ENCODE measurements at regions not wholly inside any gene's neighbourhood (a gene's known extent, or its start where the extent isn't known, plus 50 kb on each side); places are given as distances from the start of the nearest gene placed in this dataset.

GRCh38 chr1:171429137-171429536, 56.2 kb upstream of the PRRC2C start:
- no peak overlapping the region for H3K27ac ChIP-seq (ENCODE audit: low read depth, low read length)
- H3K9ac ChIP-seq (ENCODE audit: low read depth, low read length), result no peak overlapping the region
- peaks cover 30% of the 10 kb centered on the region for H3K9me3 ChIP-seq (ENCODE audit: control insufficient read depth, insufficient read depth, low read length)
- H3K36me3 ChIP-seq (ENCODE audit: control insufficient read depth, insufficient read depth, low read length), result no peaks in the 10 kb centered on the region
- no peaks in the 10 kb centered on the region for H3K27me3 ChIP-seq (ENCODE audit: control insufficient read depth, insufficient read depth, low read length)
- H3K4me3 ChIP-seq (ENCODE audit: low read depth, low read length), result no peak overlapping the region
- peaks cover 11% of the 10 kb centered on the region; the same call in 1 of the 2 replicates for H3K4me1 ChIP-seq (ENCODE audit: control insufficient read depth, insufficient read depth, low read length)

- peak overlapping the region; percentile 78 for H3K27ac ChIP-seq (ENCODE audit: low read depth, low read length)
- no peak overlapping the region for H3K9ac ChIP-seq (ENCODE audit: low read depth, low read length)
- no peaks in the 10 kb centered on the region for H3K27me3 ChIP-seq (ENCODE audit: control insufficient read depth, insufficient read depth, low read length)
- no peaks in the 10 kb centered on the region for H3K36me3 ChIP-seq (ENCODE audit: control insufficient read depth, insufficient read depth, low read length)
- peak overlapping the region; percentile 28; the same call in 1 of the 2 replicates for H3K4me3 ChIP-seq (ENCODE audit: low read depth, low read length)
- H3K4me1 ChIP-seq (ENCODE audit: control insufficient read depth, insufficient read depth, low read length), result peaks cover 9% of the 10 kb centered on the region; the same call in 1 of the 2 replicates
- H3K9me3 ChIP-seq (ENCODE audit: control insufficient read depth, insufficient read depth, low read length), result peaks cover 20% of the 10 kb centered on the region
Observed at GRCh38 chr1:171431994-171432393, 53.3 kb upstream of the PRRC2C start.

GRCh38 chr1:171432473-171432872, 52.9 kb upstream of the PRRC2C start:
- H3K27ac ChIP-seq (ENCODE audit: low read depth, low read length), result peak overlapping the region; percentile 65
- peaks cover 9% of the 10 kb centered on the region; the same call in 1 of the 2 replicates for H3K4me1 ChIP-seq (ENCODE audit: control insufficient read depth, insufficient read depth, low read length)
- H3K9me3 ChIP-seq (ENCODE audit: control insufficient read depth, insufficient read depth, low read length), result peaks cover 20% of the 10 kb centered on the region
- H3K27me3 ChIP-seq (ENCODE audit: control insufficient read depth, insufficient read depth, low read length), result no peaks in the 10 kb centered on the region
- no peak overlapping the region for H3K9ac ChIP-seq (ENCODE audit: low read depth, low read length)
- H3K36me3 ChIP-seq (ENCODE audit: control insufficient read depth, insufficient read depth, low read length), result no peaks in the 10 kb centered on the region
- peak overlapping the region; percentile 10; the same call in 1 of the 2 replicates for H3K4me3 ChIP-seq (ENCODE audit: low read depth, low read length)

- no peaks in the 10 kb centered on the region for H3K36me3 ChIP-seq (ENCODE audit: control insufficient read depth, insufficient read depth, low read length)
- no peak overlapping the region for H3K4me3 ChIP-seq (ENCODE audit: low read depth, low read length)
- H3K9ac ChIP-seq (ENCODE audit: low read depth, low read length), result no peak overlapping the region
- H3K27ac ChIP-seq (ENCODE audit: low read depth, low read length), result no peak overlapping the region
- H3K4me1 ChIP-seq (ENCODE audit: control insufficient read depth, insufficient read depth, low read length), result peaks cover 9% of the 10 kb centered on the region; the same call in 1 of the 2 replicates
- H3K9me3 ChIP-seq (ENCODE audit: control insufficient read depth, insufficient read depth, low read length), result peaks cover 20% of the 10 kb centered on the region
- H3K27me3 ChIP-seq (ENCODE audit: control insufficient read depth, insufficient read depth, low read length), result no peaks in the 10 kb centered on the region
Observed at GRCh38 chr1:171433451-171433850, 51.9 kb upstream of the PRRC2C start.

- Histone ChIP-seq H3K27ac (ENCODE audit: low read depth, low read length) (no peak overlapping the region), H3K4me3 (ENCODE audit: low read depth, low read length) (no peak overlapping the region), H3K9ac (ENCODE audit: low read depth, low read length) (no peak overlapping the region), H3K27me3 (ENCODE audit: control insufficient read depth, insufficient read depth, low read length) (no peaks in the 10 kb centered on the region), H3K9me3 (ENCODE audit: control insufficient read depth, insufficient read depth, low read length) (peaks cover 7% of the 10 kb centered on the region; the same call in 1 of the 2 replicates), H3K36me3 (ENCODE audit: control insufficient read depth, insufficient read depth, low read length) (no peaks in the 10 kb centered on the region), H3K4me1 (ENCODE audit: control insufficient read depth, insufficient read depth, low read length) (peaks cover 9% of the 10 kb centered on the region; the same call in 1 of the 2 replicates)
Observed at GRCh38 chr1:171434717-171435346, 50.5 kb upstream of the PRRC2C start.

Measured in HUES48 (cell line).